PC-9 (cell line): ENCODE measurements at regions not wholly inside any gene's neighbourhood (a gene's known extent, or its start where the extent isn't known, plus 50 kb on each side); places are given as distances from the start of the nearest gene placed in this dataset.

Experiments
- CTCF ChIP-seq: fragments of 200-600 bp; sonication (generic); conservative IDR thresholded peaks from 2 replicates; pipeline ENCODE4 v1.6.1; 2017; ENCODE audit warnings: mixed run types, antibody characterized with exemption, mild to moderate bottlenecking, moderate library complexity
- EZH2 ChIP-seq: fragments of 200-600 bp; sonication (generic); IDR thresholded peaks from 2 replicates; pipeline ENCODE4 v1.8.0; 2017; ENCODE audit warnings: antibody characterized with exemption, low read depth

DNA sequence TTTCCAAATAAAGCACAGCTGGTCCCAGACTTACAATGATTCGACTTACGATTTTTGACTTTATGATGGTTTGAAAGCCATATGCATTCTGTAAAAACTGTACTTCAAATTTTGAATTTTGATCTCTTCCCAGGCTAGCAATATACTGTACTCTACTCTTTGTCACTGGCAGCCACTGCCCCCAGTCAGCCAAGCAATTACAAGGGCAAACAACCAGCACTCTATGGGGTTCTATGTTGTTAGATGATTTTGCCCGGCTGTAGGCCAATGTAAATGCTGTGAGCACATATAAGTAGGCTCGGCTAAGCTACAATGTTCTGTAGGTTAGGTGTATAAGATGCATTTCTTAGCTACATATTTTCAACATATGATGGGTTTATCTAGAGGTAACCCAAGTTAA lies 217.3 kb downstream of the RAB38 start:
- TF ChIP-seq CTCF (no peak), EZH2 (no peak)
